ENCODE measurements at regions not wholly inside any gene's neighbourhood (a gene's known extent, or its start where the extent isn't known, plus 50 kb on each side); places are given as distances from the start of the nearest gene placed in this dataset.

DNA sequence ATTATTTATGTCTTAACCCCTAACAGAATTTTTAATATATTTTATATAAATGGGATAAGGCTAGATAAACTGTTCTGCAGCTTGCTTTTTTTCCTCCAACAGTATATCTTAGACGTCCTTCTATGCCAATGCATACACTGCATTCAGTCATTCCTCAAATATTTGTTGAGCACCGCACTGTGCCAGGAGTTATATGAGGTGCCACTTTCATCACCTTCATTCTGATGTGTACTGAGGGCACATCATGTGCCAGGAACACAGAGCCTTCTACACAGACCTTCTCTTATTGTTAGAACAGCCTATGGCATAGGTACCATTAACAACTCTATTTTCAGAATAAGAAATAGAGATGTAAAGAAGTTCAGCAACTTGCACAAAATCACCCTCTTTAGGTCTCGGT, 570.1 kb downstream of the CDK5RAP2 start:
- TF ChIP-seq, protein P1, sequence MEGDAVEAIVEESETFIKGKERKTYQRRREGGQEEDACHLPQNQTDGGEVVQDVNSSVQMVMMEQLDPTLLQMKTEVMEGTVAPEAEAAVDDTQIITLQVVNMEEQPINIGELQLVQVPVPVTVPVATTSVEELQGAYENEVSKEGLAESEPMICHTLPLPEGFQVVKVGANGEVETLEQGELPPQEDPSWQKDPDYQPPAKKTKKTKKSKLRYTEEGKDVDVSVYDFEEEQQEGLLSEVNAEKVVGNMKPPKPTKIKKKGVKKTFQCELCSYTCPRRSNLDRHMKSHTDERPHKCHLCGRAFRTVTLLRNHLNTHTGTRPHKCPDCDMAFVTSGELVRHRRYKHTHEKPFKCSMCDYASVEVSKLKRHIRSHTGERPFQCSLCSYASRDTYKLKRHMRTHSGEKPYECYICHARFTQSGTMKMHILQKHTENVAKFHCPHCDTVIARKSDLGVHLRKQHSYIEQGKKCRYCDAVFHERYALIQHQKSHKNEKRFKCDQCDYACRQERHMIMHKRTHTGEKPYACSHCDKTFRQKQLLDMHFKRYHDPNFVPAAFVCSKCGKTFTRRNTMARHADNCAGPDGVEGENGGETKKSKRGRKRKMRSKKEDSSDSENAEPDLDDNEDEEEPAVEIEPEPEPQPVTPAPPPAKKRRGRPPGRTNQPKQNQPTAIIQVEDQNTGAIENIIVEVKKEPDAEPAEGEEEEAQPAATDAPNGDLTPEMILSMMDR (IDR thresholded peaks at IDR 0.05), result no peak
- no peak for TF ChIP-seq EZH2 (IDR thresholded peaks at IDR 0.05; ENCODE audit: borderline replicate concordance, insufficient read depth, low read depth, low read length, poor library complexity, severe bottlenecking)
